ENCODE measurements at regions not wholly inside any gene's neighbourhood (a gene's known extent, or its start where the extent isn't known, plus 50 kb on each side); places are given as distances from the start of the nearest gene placed in this dataset.
"Not testable (repeated sequence)": the region's sequence is repeated elsewhere in the genome, so short reads cannot be mapped to it uniquely, and the experiment has no call there.

GRCh38 chr2:89784960-89785359 is 1093.5 kb downstream of the RPIA start:
- Histone ChIP-seq H3K4me2 (ENCODE audit: low read length) (no peak overlapping the region), H3K4me1 (ENCODE audit: insufficient read depth, low read length) (no peaks in the 10 kb centered on the region), H3K9me2 (replicated peaks; ENCODE audit: low read length) (no peaks in the 10 kb centered on the region), H3K9me3 (ENCODE audit: low read length) (peaks cover 91% of the 10 kb centered on the region), H3K9ac (ENCODE audit: low read length) (no peak overlapping the region), H3K4me3 (ENCODE audit: low read length) (no peak overlapping the region), H3K27ac (ENCODE audit: low read length) (no peak overlapping the region), H3F3A (ENCODE audit: low read length, unreplicated experiment) (no peaks in the 10 kb centered on the region), H2AFZ (ENCODE audit: low read length) (no peak overlapping the region), H3K79me2 (ENCODE audit: low read length) (no peaks in the 10 kb centered on the region), H4K20me1 (ENCODE audit: low read length) (no peaks in the 10 kb centered on the region), H3K36me3 (ENCODE audit: low read depth, low read length) (no peaks in the 10 kb centered on the region), H3K27me3 (ENCODE audit: low read length) (no peaks in the 10 kb centered on the region)
- ChIA-PET CTCF (no interaction called here), POLR2A (ENCODE audit: unreplicated experiment) (no interaction called here)
- BruUV-seq (replicated peaks), result no TSS peak
- intact Hi-C loops (cut with micrococcal nuclease), result no loop called here
- DNase-seq (no peak), ATAC-seq (no peak)
- no peak for TF ChIP-seq CTCF (conservative IDR thresholded peaks at IDR 0.05; ENCODE audit: low read depth, low read length)
- no peak for TF ChIP-seq EZH2phosphoT487 (IDR thresholded peaks at IDR 0.05; ENCODE audit: borderline replicate concordance, low read length)
- TF ChIP-seq EZH2 (IDR thresholded peaks at IDR 0.05; ENCODE audit: low read length, unreplicated experiment), result no peak

DNA sequence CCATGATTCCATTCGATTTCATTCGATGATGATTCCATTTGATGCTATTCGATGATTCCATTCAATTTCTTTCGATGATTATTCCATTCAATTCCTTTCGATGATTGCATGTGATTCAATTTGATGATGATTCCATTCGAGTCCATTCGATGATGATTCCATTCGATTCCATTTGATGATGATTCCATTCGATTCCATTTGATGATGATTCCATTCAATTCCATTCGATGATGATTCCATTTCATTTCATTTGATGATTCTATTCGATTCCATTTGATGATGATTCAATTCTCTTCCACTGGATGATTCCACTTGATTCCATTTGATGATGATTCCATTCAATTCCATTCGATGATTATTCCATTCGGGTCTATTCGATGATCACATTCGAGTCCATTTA is 1094.1 kb downstream of the RPIA start:
- ATAC-seq; CTCF ChIA-PET; intact Hi-C loops (cut with micrococcal nuclease); H4K20me1 ChIP-seq (ENCODE audit: low read length); H3K4me2 ChIP-seq (ENCODE audit: low read length); BruUV-seq (replicated peaks); H3K79me2 ChIP-seq (ENCODE audit: low read length); H3K4me3 ChIP-seq (ENCODE audit: low read length); H3K36me3 ChIP-seq (ENCODE audit: low read depth, low read length); H3K9ac ChIP-seq (ENCODE audit: low read length); H3K4me1 ChIP-seq (ENCODE audit: insufficient read depth, low read length); H3K9me2 ChIP-seq (replicated peaks; ENCODE audit: low read length); H3F3A ChIP-seq (ENCODE audit: low read length, unreplicated experiment); H3K27ac ChIP-seq (ENCODE audit: low read length); DNase-seq; H3K27me3 ChIP-seq (ENCODE audit: low read length); POLR2A ChIA-PET (ENCODE audit: unreplicated experiment); H2AFZ ChIP-seq (ENCODE audit: low read length): not testable (repeated sequence)
- H3K9me3 ChIP-seq (ENCODE audit: low read length), result peaks cover 91% of the 10 kb centered on the region

GRCh38 chr2:89786642-89787041 is 1095.2 kb downstream of the RPIA start:
- CTCF ChIA-PET; POLR2A ChIA-PET (ENCODE audit: unreplicated experiment); H3K9me2 ChIP-seq (replicated peaks; ENCODE audit: low read length); H4K20me1 ChIP-seq (ENCODE audit: low read length); H3K79me2 ChIP-seq (ENCODE audit: low read length); H3K4me1 ChIP-seq (ENCODE audit: insufficient read depth, low read length); intact Hi-C loops (cut with micrococcal nuclease); BruUV-seq (replicated peaks); DNase-seq; H3K4me2 ChIP-seq (ENCODE audit: low read length); H2AFZ ChIP-seq (ENCODE audit: low read length); ATAC-seq; H3F3A ChIP-seq (ENCODE audit: low read length, unreplicated experiment); H3K4me3 ChIP-seq (ENCODE audit: low read length); H3K9ac ChIP-seq (ENCODE audit: low read length); H3K27ac ChIP-seq (ENCODE audit: low read length); H3K36me3 ChIP-seq (ENCODE audit: low read depth, low read length); H3K27me3 ChIP-seq (ENCODE audit: low read length): not testable (repeated sequence)
- peaks cover 91% of the 10 kb centered on the region for H3K9me3 ChIP-seq (ENCODE audit: low read length)

DNA sequence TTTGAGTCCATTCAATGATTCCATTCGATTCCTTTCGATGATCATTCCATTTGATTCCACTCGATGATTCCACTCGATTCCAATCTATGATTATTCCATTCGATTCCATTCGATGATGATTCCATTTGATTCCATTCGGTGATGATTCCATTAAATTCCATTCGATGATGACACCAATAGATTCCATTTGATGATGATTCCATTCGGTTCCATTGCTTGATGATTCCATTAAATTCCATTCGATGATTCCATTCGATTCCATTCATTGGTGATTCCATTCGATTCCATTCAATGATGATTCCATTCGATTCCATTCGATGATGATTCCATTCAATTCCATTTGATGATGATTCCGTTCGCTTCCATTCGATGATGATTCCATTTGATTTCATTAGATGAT is 1104.1 kb downstream of the RPIA start:
- H3K9ac ChIP-seq (ENCODE audit: low read length); H3K4me1 ChIP-seq (ENCODE audit: insufficient read depth, low read length); intact Hi-C loops (cut with micrococcal nuclease); H3K36me3 ChIP-seq (ENCODE audit: low read depth, low read length); H3F3A ChIP-seq (ENCODE audit: low read length, unreplicated experiment); ATAC-seq; H4K20me1 ChIP-seq (ENCODE audit: low read length); H3K4me2 ChIP-seq (ENCODE audit: low read length); H3K9me2 ChIP-seq (replicated peaks; ENCODE audit: low read length); POLR2A ChIA-PET (ENCODE audit: unreplicated experiment); BruUV-seq (replicated peaks); H3K79me2 ChIP-seq (ENCODE audit: low read length); H3K4me3 ChIP-seq (ENCODE audit: low read length); DNase-seq; H2AFZ ChIP-seq (ENCODE audit: low read length); H3K27ac ChIP-seq (ENCODE audit: low read length); H3K27me3 ChIP-seq (ENCODE audit: low read length); CTCF ChIA-PET: not testable (repeated sequence)
- peaks cover 99% of the 10 kb centered on the region for H3K9me3 ChIP-seq (ENCODE audit: low read length)

Data from PC-3 (cell line).